Stimulated activated naive CD4-positive, alpha-beta T cell treated with Interleukin-2 at 50 U/mL for 16 hours (primary cell): ENCODE measurements at regions not wholly inside any gene's neighbourhood (a gene's known extent, or its start where the extent isn't known, plus 50 kb on each side); places are given as distances from the start of the nearest gene placed in this dataset.

Experiments used
- DNase-seq: peaks from one replicate; lab custom pipeline; 2025; lab: John Stamatoyannopoulos, UW

DNA sequence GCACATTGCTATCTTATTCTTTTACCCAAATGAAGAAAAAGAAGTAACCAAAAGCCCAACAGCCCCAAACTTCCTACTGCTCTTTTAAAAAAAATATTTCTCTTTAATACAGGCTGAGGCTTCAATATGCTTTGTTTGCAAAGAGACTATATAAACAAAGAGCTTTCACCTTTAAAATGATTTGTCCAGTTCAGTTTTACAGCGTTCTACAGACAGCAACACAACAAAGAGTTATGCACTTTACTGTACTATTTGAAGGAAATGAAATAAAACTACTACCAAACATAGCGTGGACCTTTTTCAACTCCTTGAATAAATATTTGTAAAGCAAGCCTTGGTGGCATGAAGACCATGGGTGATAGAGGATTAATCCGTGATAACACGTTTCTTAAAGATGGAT is 151.2 kb downstream of the FGF9 start:
- DNase-seq, result no peak

DNA sequence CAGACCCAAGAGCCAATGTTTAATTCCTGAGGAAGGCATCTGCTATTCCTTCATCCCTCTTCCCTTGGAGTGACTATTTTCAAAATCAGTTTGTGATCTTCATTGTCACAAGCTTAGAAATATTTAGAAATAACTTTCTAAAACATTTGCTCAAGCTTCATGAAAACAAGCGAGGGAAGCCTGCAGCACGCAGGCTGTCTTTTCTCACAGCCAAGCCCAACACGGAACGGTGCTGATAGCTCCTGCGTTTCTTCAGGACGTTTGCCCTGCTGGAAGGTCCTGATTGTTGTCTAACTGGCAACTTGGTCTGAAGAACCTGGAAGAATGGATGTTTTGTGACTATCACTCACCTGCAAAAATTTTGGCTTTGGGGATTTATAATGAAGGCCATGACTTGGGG is 152.5 kb downstream of the FGF9 start:
- DNase-seq, result no peak

DNA sequence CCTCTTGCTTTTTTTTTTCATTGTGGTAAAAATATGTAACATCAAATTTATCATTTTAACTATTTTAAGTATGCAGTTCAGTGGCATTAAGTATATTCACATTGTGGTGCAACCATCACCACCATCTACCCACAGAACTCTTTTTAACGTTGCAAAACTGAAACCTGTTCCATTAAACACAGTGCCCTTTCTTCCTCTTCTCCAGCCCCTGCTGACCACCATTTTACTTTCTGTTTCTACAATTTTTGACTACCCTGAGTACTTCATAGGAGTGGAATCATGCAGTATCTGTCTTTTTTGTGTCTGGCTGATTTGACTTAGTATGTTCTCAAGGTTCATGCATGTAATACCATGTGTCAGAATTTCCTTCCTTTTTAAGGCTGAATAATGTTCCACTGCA is 153.1 kb downstream of the FGF9 start:
- no peak for DNase-seq

DNA sequence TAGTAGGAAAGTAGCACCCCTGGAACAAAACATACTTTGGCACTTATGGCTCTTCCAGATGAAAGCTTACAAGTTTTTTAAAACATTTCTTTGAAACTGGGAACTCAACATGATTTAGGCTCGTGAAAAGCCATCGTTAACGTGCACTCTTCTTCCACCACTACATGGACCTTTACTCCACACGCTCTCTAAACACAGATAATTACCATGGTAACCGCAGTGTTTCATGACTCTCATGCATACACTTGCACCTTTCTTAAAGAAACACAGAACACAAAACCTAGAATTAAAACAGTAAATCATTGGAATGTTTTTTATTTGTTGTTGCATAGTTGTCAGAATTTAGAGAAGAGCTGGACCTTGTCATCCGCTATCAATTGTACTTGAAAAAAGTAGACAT is 154.3 kb downstream of the FGF9 start:
- DNase-seq, result no peak

DNA sequence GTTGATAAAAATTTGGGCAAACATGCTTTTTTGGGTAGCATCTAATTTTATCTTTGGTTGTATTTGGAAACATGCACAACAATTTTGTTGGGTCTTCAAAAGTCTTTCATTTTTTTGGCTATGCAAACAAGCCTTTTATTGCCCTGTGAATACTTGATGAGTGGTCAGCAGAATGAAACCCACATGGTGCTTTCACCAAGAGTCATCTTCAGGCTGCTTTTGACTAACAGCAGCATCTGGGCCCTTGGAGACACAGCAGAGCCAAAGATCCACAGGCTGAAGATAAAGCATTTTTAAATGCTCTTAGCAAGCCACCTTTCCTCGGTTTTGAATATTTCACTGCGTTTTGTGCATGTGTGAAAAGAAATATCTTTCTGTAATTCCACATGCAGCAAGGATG is 154.9 kb downstream of the FGF9 start:
- no peak for DNase-seq

DNA sequence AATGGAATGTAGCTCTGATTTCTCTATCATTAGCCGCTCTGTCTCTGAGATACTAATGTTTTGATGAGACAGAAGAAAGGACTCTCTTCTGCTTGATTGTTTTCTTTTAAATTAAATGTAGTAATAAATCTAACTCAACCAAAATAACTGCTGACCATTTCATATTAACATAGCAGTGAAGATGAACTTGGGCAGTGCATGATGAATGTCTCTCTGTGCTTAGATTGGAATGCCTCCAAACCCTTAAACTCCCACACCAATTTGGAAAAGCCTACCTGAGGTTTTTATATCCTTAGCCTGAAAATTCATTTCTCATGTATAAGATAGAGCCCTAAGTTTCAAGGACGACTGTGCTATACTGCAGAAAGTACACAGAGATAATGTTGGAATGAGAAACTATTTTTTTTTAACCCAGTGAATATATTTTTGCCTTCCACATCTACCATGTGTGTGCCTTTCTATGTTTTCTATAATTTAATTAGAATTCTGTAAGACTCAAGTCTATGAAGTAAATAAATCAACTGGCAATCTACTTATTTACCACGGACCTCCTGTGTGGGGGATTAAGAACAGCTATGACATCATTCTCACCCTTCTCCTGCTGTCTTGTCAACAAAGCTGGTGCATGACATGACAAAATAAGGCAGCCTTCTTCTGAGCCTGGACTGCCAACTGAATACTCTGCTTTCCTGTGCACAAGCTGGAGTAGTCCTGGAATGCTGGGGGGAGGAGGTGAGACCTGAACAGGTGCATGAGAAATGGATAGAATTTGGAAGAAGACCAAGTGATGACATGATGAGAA is 155.5 kb downstream of the FGF9 start:
- DNase-seq, result no peak

DNA sequence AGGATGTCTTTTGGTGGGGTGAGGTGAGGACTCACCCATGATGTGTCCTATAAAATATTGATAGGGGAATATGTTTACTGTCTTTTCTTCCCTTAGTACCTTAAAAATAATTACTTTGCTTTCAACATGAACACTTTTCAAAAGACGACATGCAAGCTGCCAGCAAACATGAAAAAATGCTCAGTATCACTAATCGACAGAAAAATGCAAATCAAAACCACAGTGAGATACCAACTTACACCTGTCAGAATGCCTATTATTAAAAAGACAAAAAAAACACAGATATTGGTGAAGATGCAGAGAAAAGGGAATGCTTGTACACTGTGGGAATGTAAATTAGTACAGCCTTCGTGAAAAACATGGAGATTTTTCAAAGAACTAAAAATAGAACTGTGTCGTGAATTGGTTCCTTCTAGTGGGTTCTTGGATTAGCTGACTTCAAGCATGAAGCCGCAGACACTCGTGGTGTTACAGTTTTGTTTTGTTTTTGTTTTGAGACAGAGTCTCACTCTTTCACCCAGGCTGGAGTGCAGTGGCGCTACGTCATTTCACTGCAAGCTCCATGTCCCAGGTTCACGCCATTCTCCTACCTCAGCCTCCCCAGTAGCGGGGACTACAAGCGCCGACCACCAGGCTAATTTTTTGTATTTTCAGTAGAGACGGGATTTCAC is 160.9 kb downstream of the FGF9 start:
- no peak for DNase-seq

DNA sequence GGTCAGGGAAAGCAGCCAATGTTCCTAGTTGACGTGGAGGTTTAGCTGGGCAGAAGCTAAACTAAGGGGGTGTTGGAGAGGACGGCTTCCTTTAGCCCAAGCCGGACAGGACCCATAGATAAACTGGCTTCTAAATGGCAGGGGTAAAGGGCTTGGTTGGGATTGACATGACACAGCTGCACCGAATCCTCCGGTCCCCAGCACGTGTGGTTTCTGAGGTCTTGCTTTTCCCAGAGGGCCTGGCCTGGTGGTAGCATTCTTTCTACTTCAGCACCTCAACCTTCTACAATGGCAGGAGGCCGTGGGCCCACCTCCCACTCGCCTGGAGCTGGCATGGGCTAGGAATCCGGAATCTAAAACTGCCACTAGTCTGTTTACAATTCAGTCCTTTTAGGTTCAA is 163.0 kb downstream of the FGF9 start:
- DNase-seq, result no peak

DNA sequence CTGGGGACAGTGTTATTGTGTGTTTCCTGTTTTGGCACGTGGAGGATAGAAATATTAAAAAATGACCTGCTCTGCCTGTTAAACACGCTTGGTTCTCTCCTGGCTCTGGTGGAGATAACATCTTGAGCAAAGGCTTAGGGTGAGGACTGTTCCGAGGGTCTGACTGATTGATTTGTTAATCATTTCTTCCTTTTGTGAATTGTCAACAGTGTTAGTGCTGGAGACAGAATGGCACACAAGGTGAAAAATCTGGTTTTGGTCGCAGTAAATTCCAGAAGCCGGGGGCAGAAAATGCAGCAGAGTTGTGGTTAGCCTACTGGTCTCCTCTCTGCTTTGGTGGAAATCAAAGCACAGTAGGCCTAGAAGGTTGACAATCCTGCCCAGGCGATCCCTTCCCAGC is 163.6 kb downstream of the FGF9 start:
- no peak for DNase-seq

DNA sequence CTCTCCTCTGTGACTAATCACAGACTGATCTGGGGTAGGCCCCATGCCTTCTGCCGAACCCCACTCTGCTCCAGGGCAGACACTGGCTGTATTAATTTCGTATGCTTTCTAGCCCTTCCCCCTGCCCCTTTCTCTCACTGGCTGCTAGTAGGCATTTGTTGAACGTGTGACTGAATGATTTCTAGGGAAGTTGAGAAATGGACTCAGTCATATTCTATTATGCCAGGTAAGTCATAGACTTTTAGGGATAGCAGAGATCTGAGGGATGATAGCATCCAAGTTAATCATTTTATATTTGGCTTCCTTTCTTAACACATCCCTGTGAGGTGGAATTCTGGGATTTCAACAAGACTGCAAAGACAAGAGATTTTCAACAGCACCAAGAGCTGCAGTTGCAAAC is 166.4 kb downstream of the FGF9 start:
- no peak for DNase-seq

DNA sequence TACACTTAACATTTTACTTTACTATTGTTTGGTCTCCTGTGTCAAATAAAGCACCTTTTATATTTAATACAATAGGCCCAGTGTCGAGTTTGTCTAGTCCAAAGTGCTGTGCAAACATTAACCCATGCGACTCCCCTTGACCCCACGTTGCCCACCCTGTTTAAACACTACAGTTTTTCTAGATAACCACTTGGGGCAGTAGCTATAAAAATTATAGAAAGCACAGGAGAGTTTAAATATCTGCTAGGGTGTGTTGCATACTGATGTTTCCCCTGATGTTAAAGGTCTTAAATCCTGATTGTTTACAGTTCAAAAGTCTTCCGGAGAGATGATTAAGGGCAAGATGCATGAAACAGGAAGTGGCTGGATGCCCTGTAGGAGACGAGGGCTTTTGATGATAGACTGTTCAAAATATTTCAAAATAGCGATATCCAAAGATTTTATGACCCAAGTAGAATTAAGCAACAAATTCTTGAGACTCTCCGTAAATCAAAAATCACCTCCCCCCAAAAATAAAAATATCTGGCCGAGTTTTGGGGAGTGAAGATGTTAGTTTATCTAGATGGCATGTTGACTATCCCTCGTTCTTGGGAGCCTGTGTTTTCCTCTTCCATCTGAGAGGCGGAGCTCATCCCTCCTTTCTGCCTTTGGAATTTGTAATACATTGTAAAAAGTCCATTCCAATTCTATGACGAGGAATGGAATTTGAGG is 167.1 kb downstream of the FGF9 start:
- no peak for DNase-seq

DNA sequence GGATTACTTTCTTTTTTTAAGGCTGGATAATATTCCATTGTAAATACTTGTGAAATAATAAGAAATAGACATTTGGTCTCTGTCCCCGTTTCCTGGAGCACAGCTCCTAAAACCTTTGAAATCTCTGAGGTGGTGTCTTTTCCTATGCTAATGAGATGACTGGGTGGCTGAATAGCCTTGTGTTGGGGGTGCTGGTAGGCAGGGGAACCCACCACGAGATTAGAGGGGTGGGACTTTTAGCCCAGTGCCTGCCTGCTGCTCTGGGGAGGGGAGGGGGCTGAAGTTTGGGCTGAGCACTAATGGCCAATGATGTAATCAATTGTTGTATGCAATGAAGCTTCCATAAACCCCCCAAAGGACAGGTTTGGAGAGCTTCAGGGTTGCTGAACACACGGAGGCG is 175.7 kb downstream of the FGF9 start:
- no peak for DNase-seq

DNA sequence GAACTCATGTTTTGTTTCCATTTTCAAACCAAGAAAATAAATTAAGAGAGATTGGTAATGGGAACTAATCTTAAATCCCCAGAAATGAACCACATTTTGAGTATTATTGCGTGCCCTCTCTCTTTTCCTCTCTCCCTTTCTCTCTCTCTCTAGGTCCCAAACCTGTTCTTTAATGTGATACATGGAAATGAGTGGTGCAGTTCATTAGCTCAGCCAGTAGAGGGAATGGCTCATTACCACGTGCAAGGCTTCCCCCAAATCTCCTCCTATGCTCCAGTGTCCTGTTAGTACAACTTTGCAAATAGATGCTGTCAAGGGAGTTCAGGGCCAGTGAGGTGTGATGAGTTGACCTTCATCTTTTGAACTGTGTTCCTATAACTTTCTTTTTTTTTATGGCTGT is 178.4 kb downstream of the FGF9 start:
- no peak for DNase-seq

DNA sequence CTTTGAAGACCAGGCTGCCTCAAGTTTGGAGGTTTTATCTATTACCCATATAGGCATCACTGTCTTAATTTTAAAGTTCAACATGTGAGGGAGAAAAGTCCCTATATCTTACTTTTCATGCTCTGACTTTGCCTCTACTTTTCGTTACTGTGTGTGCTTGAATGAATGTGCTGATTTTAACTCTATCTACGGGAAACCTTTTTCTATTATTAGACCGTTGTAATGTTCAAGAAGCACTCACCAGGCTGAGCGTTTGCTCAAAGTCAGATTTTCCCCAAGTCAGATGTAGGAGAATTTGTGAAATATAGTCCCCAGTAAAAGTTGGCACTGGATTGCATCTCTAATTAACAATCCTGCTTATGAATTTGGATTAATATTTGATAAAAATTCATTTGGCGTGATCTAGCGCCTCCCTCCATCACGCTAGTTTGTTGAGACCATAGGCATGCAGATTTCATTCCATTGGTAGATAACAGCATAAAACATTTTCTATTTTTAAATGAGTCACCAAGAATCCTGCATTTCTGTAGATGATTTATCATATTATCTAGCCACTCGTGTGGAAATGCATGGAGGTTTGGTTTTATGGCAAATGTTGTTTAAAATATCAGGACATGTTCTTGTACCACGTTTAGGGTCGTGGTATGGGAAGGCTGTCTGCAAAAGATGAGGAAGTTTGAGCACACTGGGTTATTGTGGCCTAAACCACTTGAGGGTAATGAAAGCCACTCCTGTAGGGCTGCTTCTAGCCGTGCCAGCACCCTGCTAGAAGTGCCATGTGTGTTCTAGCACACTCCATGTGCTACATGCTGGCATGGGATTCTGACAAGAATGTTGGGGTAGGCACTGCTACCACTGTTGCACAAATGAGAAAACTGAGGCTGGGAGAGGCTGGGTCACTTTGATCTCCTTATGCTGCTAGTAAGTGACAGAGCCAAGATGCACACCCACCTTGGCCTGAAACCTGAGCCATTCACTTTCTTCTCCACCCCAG is 179.4 kb downstream of the FGF9 start:
- DNase-seq, result no peak

DNA sequence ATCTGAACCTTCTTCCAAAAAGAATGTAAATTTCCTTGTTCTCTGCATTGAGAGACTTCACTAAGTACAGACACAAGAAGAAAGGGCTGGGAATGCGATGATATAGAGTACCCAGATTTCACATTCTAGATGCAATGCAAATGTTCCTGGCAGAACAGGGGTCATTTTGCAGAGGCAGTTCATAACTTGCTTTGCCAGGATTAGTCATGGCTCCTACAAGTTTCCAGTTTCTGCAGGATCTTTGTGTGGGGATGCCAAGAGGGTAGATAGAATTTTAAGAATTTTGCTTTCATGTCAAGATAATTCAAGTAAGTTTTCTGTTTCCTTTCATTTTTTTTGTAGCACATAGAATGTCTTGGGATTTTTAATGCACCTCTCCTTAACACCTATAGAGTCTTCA is 181.2 kb downstream of the FGF9 start:
- no peak for DNase-seq

DNA sequence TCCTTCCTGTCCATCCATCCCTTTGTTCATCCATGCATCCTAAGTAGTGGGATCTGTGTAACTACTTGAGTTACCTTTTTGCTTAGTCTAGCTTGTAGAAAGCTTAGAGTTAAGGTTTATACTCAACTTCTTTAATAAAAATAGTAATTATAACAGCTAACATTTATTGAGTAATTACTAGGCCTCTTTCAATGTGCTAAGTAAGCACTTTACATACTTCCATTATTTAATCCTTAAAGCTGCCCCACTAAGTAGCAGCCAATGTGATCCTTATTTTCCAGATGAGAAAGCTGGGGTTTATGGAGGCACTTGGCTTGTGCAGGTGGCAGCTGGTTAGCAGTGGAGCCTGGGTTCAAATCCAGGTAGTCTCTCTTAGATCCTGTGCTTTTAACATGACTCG is 182.9 kb downstream of the FGF9 start:
- no peak for DNase-seq

DNA sequence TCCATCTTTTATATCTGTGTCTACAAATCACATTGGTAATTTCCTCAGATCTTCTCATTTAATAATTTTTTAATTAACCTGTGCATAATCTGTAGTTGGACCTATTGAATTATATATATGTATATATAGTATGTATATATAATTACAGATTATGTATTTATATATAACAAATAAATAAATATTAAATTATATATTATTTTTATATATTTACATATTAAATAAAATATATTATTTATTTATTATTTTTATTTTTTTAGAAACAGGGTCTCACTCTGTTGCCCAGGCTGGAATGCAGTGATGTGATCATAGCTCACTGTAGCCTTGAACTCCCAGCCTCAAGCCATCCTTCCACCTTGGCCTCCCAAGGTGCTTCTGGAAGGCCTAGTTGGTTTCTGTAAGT is 197.9 kb downstream of the FGF9 start:
- no peak for DNase-seq

DNA sequence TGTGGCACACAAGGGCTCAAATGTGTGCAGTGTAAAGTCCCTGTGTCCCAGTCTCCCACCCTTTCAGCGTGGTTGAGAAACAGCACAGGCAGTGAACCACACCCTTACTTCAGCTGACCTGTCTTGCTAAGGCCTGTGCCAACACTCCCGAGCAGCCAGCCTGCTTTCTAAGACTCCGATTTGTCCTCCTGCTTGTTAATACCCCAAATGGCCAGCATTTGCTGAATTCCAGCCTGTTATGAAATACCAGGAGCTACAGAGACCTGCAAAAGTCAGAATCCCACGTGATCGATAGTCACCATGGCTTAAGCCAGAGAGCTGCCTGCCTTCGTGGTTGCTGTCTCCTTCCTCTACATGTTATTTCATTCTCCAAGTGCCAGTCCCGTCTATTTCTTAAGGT is 200.5 kb downstream of the FGF9 start:
- DNase-seq, result no peak

DNA sequence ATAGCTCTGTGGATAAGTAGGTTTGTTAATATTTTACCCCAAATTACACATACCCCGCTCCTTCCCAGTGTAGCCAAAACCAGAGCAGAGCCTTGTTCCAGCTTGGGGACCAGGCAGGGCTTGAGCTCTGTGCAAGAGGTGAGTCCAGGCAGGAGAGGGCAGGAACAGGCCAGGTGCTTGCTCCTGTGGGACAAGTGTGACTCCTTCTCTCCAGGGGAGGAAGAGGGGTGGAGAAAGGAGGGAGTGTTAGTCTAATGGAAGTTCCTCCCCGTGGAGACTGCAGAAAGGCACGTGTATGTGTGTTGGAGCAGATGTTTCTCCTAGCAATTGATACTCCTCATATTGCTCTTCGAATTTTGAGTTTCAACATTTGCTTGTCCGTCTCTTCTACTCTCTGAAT is 201.0 kb downstream of the FGF9 start:
- no peak for DNase-seq

DNA sequence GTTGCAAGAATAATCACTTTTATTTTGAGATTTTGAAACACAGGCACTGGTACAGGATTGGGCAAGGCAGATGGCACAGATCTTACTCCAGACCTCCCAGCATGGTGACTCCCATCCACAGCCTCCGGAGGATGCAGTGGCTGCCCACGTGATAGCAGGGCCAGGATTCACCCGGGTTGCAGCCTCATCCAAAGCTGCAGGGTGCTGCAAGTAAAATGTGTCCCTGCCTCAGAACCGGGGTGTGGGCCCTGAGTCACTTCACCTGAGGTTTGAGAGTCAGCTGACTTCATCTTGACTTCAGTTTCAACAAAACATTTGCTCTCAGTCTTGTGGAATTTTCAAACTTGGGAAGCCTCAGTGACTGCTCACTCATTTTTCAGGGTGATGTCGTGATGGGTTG is 201.9 kb downstream of the FGF9 start:
- DNase-seq, result no peak

DNA sequence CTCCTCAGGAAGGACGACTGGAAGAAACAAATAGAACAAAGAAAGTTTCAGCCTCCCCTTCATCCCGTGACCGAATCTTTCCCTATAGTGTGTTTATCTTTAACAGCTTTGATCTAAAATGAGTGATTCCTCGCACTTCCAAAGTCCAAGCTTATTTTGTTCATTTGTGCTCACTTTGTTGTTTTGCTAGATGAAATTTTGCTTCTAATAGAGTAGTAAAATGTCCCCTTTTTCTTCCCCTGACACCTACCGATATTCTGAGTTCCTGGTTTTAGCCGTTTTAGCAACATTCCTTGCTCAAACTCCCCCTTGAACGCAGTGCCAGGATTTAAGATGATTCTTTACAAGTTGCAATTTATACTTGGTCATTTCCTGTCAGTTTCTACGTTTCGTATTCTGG is 204.2 kb downstream of the FGF9 start:
- no peak for DNase-seq

DNA sequence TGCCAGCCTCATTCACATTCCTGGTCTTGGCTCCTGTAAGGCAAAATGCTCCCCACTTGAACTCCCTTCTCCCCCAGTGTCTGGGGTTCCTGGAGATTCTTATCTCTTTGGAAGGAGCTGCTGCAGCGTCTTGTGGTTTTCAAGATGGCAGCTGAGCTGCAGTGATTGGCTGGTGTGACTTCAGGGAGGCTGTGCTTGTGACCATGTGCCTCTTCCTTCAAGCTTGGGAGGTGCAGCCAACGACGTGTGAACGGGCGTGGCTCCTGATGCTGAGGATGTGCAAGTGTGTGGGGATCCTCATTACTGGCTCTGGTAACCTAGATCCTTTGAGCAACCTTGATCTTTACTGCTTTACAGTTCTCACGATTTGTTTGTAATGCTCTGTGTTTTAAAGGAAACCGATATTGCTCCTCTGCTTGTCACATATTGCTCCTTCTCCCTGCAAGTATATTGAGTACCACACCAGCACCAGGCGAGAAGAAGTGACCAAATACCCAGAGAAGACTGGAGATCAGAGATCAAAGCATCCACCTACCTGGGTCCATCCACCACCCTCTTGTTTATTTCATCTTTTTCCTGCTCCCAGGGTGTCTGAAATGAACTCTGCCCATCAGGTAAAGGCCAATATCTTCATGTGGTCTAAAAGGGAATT is 208.5 kb downstream of the FGF9 start:
- no peak for DNase-seq
